ENCODE measurements at regions not wholly inside any gene's neighbourhood (a gene's known extent, or its start where the extent isn't known, plus 50 kb on each side); places are given as distances from the start of the nearest gene placed in this dataset.

DNA sequence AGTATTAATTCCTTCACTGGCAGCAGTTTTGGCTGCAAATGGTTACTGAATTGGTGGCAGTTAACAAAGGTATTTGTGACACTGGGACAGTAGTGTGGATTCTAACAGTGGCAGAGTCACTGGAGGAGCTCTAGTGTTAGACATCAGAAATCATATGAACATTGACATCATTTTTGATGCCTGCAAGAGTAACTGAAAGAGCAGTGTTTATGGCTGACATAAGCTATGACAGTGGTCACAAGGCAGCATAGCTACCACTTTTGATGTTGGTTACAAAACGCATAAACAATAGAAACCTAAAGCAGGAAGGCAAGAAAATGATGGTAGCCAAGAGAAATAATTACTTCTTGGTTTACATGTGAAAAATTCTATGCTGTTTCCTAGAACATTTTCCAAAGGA lies 326.7 kb upstream of the MAN1A1 start:
- H3K36me3 ChIP-seq (ENCODE audit: control insufficient read depth, insufficient read depth, low read length), result no peaks in the 10 kb centered on the region
- no peak for DNase-seq (ENCODE audit: low read depth in 2 of 2)
- no peaks in the 10 kb centered on the region for H3K79me2 ChIP-seq (ENCODE audit: control insufficient read depth, insufficient read depth, low read length)
- no peaks in the 10 kb centered on the region for H3K4me1 ChIP-seq (ENCODE audit: control insufficient read depth, extremely low read depth, insufficient read depth, low read length)
- no peaks in the 10 kb centered on the region for H3K27me3 ChIP-seq (ENCODE audit: control insufficient read depth, insufficient read depth, low read length)
- no peak overlapping the region for H3K27ac ChIP-seq (ENCODE audit: insufficient read depth, low read length)
- no peak overlapping the region for H2AFZ ChIP-seq (ENCODE audit: low read length)
- no peak overlapping the region for H3K4me2 ChIP-seq (ENCODE audit: extremely low read depth, insufficient read depth, low read length)
- H3K4me3 ChIP-seq (replicated peaks in 1 of 4; ENCODE audit: control extremely low read depth in 1 of 4, insufficient read depth in 1 of 4, low read depth in 3 of 4, low read length in 4 of 4), result no peak overlapping the region
- no peaks in the 10 kb centered on the region for H4K20me1 ChIP-seq (ENCODE audit: control insufficient read depth, extremely low read depth, insufficient read depth, low read length)
- no peak overlapping the region for H3K9ac ChIP-seq (ENCODE audit: insufficient read depth, low read length)
- TF ChIP-seq, protein P1, sequence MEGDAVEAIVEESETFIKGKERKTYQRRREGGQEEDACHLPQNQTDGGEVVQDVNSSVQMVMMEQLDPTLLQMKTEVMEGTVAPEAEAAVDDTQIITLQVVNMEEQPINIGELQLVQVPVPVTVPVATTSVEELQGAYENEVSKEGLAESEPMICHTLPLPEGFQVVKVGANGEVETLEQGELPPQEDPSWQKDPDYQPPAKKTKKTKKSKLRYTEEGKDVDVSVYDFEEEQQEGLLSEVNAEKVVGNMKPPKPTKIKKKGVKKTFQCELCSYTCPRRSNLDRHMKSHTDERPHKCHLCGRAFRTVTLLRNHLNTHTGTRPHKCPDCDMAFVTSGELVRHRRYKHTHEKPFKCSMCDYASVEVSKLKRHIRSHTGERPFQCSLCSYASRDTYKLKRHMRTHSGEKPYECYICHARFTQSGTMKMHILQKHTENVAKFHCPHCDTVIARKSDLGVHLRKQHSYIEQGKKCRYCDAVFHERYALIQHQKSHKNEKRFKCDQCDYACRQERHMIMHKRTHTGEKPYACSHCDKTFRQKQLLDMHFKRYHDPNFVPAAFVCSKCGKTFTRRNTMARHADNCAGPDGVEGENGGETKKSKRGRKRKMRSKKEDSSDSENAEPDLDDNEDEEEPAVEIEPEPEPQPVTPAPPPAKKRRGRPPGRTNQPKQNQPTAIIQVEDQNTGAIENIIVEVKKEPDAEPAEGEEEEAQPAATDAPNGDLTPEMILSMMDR (conservative IDR thresholded peaks at IDR 0.05 in 1 of 2, IDR thresholded peaks at IDR 0.05 in 1 of 2; ENCODE audit: low read depth in 1 of 2, low read length in 2 of 2), result no peak
- no peak for TF ChIP-seq EZH2 (IDR thresholded peaks at IDR 0.05; ENCODE audit: low read length, missing control alignments)
- no peaks in the 10 kb centered on the region for H3K9me3 ChIP-seq (ENCODE audit: control insufficient read depth, insufficient read depth, low read depth, low read length)

- no peaks in the 10 kb centered on the region for H4K20me1 ChIP-seq (ENCODE audit: control insufficient read depth, extremely low read depth, insufficient read depth, low read length)
- TF ChIP-seq, protein P1 (conservative IDR thresholded peaks at IDR 0.05 in 1 of 2, IDR thresholded peaks at IDR 0.05 in 1 of 2; ENCODE audit: low read depth in 1 of 2, low read length in 2 of 2), result no peak
- TF ChIP-seq EZH2 (IDR thresholded peaks at IDR 0.05; ENCODE audit: low read length, missing control alignments), result no peak
- H3K4me2 ChIP-seq (ENCODE audit: extremely low read depth, insufficient read depth, low read length), result no peak overlapping the region
- DNase-seq (ENCODE audit: low read depth in 2 of 2), result no peak
- H3K9me3 ChIP-seq (ENCODE audit: control insufficient read depth, insufficient read depth, low read depth, low read length), result no peaks in the 10 kb centered on the region
- H3K9ac ChIP-seq (ENCODE audit: insufficient read depth, low read length), result no peak overlapping the region
- H3K27ac ChIP-seq (ENCODE audit: insufficient read depth, low read length), result no peak overlapping the region
- H3K27me3 ChIP-seq (ENCODE audit: control insufficient read depth, insufficient read depth, low read length), result no peaks in the 10 kb centered on the region
- H3K4me1 ChIP-seq (ENCODE audit: control insufficient read depth, extremely low read depth, insufficient read depth, low read length), result no peaks in the 10 kb centered on the region
- H3K36me3 ChIP-seq (ENCODE audit: control insufficient read depth, insufficient read depth, low read length), result no peaks in the 10 kb centered on the region
- H3K79me2 ChIP-seq (ENCODE audit: control insufficient read depth, insufficient read depth, low read length), result no peaks in the 10 kb centered on the region
- H3K4me3 ChIP-seq (replicated peaks in 1 of 4; ENCODE audit: control extremely low read depth in 1 of 4, insufficient read depth in 1 of 4, low read depth in 3 of 4, low read length in 4 of 4), result no peak overlapping the region
- no peak overlapping the region for H2AFZ ChIP-seq (ENCODE audit: low read length)
These were observed 324.2 kb upstream of the MAN1A1 start for GRCh38 chr6:119673741-119674140.

- no peak overlapping the region for H3K27ac ChIP-seq (ENCODE audit: insufficient read depth, low read length)
- H3K36me3 ChIP-seq (ENCODE audit: control insufficient read depth, insufficient read depth, low read length), result no peaks in the 10 kb centered on the region
- H3K79me2 ChIP-seq (ENCODE audit: control insufficient read depth, insufficient read depth, low read length), result no peaks in the 10 kb centered on the region
- no peak for DNase-seq (ENCODE audit: low read depth in 2 of 2)
- H3K4me3 ChIP-seq (replicated peaks in 1 of 4; ENCODE audit: control extremely low read depth in 1 of 4, insufficient read depth in 1 of 4, low read depth in 3 of 4, low read length in 4 of 4), result no peak overlapping the region
- H3K9me3 ChIP-seq (ENCODE audit: control insufficient read depth, insufficient read depth, low read depth, low read length), result no peaks in the 10 kb centered on the region
- no peak overlapping the region for H2AFZ ChIP-seq (ENCODE audit: low read length)
- no peak overlapping the region for H3K9ac ChIP-seq (ENCODE audit: insufficient read depth, low read length)
- no peaks in the 10 kb centered on the region for H3K4me1 ChIP-seq (ENCODE audit: control insufficient read depth, extremely low read depth, insufficient read depth, low read length)
- H4K20me1 ChIP-seq (ENCODE audit: control insufficient read depth, extremely low read depth, insufficient read depth, low read length), result no peaks in the 10 kb centered on the region
- TF ChIP-seq, protein P1 (conservative IDR thresholded peaks at IDR 0.05 in 1 of 2, IDR thresholded peaks at IDR 0.05 in 1 of 2; ENCODE audit: low read depth in 1 of 2, low read length in 2 of 2), result no peak
- TF ChIP-seq EZH2 (IDR thresholded peaks at IDR 0.05; ENCODE audit: low read length, missing control alignments), result no peak
- no peaks in the 10 kb centered on the region for H3K27me3 ChIP-seq (ENCODE audit: control insufficient read depth, insufficient read depth, low read length)
- no peak overlapping the region for H3K4me2 ChIP-seq (ENCODE audit: extremely low read depth, insufficient read depth, low read length)
These were observed 323.2 kb upstream of the MAN1A1 start for GRCh38 chr6:119672725-119673124.
